ENCODE measurements at regions not wholly inside any gene's neighbourhood (a gene's known extent, or its start where the extent isn't known, plus 50 kb on each side); places are given as distances from the start of the nearest gene placed in this dataset.

GRCh38 chr6:86820750-86821149, 116.6 kb upstream of the HTR1E start (continued):
- TF ChIP-seq KIAA2018 (CRISPR knock-in tag; IDR thresholded peaks at IDR 0.05; ENCODE audit: borderline replicate concordance) (no peak), ZBTB37 (CRISPR knock-in tag; IDR thresholded peaks at IDR 0.05) (no peak), SAP130 (CRISPR knock-in tag; IDR thresholded peaks at IDR 0.05; ENCODE audit: low read depth) (no peak), ZBTB44 (CRISPR knock-in tag; IDR thresholded peaks at IDR 0.05) (no peak), ZNF282 (IDR thresholded peaks at IDR 0.05; ENCODE audit: partially characterized antibody) (no peak), ELK4 (CRISPR knock-in tag; IDR thresholded peaks at IDR 0.05; ENCODE audit: borderline replicate concordance) (no peak), CERS6 (CRISPR knock-in tag; IDR thresholded peaks at IDR 0.05) (no peak), XRCC5 (optimal IDR thresholded peaks at IDR 0.05; ENCODE audit: low read length) (no peak)
